Thyroid gland (tissue), 4 donors: ENCODE measurements at regions not wholly inside any gene's neighbourhood (a gene's known extent, or its start where the extent isn't known, plus 50 kb on each side); places are given as distances from the start of the nearest gene placed in this dataset.

Source experiments
- CTCF ChIP-seq, 6 experiments: fragments of 200-600 bp in 3 of 6; fragments of 450-650 bp in 3 of 6; sonication (generic) in 3 of 6; IDR thresholded peaks; one replicate each; pipeline ENCODE4 v1.5.1; 2016 to 2019; ENCODE audit warnings: antibody characterized with exemption in 6 of 6, mild to moderate bottlenecking in 2 of 6, inconsistent platforms in 1 of 6, moderate library complexity in 1 of 6
- POLR2A ChIP-seq, 2 donors: fragments of 450-650 bp; IDR thresholded peaks; one replicate each; pipeline ENCODE4 v1.6.1; 2017; ENCODE audit warnings: antibody characterized with exemption in 2 of 2, mild to moderate bottlenecking in 2 of 2, moderate library complexity in 1 of 2

DNA sequence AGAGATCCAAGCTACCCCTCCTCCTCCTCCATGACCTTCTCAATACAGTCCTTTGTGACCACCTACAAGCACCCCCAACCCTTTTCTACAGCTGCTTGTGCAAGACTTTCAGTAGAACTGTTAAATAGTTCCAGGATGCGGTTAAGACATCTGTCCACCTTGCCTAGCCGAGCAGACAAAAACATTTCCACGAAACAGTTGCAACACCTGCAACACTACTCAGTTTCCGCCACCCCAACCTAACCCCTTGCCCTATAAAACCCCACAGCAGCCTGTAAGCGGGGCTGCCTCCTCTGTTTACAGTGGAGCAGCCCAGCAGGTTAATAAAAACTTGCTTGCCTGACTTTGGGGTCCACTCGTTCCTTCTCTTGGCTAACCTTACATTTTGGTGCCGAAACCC is 1803.5 kb upstream of the CDH6 start:
- TF ChIP-seq CTCF (IDR thresholded peaks at IDR 0.05) (no peak), POLR2A (IDR thresholded peaks at IDR 0.05) (no peak)
